GM10266 (cell line): ENCODE measurements at regions not wholly inside any gene's neighbourhood (a gene's known extent, or its start where the extent isn't known, plus 50 kb on each side); places are given as distances from the start of the nearest gene placed in this dataset.

Experiments
- DNase-seq: peaks from one replicate; pipeline ENCODE4 v3.0.0; 2012; ENCODE audit errors: extremely low spot score
- TF ChIP-seq, protein P1 (sequence below): IDR thresholded peaks from 2 replicates; pipeline ENCODE4 v1.5.1; 2012; ENCODE audit warnings: mild to moderate bottlenecking, low read depth; ENCODE audit not compliant: control insufficient read depth, insufficient read depth; ENCODE audit errors: missing control alignments

DNA sequence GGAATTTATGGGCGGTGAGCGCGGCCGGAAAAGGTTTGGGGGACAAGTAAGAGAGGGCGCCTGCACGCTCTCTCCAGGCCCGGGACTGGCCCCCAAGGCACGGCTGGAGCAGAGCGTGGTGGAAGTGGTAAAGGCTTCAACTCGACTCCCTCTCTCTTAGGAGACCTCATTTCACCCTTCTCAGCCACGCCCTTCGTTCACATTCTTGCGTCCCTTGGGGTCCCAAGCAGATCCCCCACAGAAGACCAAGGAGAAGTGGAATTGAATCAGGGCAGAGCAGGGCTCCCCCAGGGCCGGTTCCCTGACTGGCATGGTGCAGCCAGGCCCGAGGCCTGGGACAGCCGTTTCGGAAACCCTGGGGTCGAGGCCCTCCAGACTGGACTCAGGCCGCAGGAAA lies 75.4 kb upstream of the POLG start:
- TF ChIP-seq, protein P1, sequence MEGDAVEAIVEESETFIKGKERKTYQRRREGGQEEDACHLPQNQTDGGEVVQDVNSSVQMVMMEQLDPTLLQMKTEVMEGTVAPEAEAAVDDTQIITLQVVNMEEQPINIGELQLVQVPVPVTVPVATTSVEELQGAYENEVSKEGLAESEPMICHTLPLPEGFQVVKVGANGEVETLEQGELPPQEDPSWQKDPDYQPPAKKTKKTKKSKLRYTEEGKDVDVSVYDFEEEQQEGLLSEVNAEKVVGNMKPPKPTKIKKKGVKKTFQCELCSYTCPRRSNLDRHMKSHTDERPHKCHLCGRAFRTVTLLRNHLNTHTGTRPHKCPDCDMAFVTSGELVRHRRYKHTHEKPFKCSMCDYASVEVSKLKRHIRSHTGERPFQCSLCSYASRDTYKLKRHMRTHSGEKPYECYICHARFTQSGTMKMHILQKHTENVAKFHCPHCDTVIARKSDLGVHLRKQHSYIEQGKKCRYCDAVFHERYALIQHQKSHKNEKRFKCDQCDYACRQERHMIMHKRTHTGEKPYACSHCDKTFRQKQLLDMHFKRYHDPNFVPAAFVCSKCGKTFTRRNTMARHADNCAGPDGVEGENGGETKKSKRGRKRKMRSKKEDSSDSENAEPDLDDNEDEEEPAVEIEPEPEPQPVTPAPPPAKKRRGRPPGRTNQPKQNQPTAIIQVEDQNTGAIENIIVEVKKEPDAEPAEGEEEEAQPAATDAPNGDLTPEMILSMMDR: no peak
- no peak for DNase-seq

DNA sequence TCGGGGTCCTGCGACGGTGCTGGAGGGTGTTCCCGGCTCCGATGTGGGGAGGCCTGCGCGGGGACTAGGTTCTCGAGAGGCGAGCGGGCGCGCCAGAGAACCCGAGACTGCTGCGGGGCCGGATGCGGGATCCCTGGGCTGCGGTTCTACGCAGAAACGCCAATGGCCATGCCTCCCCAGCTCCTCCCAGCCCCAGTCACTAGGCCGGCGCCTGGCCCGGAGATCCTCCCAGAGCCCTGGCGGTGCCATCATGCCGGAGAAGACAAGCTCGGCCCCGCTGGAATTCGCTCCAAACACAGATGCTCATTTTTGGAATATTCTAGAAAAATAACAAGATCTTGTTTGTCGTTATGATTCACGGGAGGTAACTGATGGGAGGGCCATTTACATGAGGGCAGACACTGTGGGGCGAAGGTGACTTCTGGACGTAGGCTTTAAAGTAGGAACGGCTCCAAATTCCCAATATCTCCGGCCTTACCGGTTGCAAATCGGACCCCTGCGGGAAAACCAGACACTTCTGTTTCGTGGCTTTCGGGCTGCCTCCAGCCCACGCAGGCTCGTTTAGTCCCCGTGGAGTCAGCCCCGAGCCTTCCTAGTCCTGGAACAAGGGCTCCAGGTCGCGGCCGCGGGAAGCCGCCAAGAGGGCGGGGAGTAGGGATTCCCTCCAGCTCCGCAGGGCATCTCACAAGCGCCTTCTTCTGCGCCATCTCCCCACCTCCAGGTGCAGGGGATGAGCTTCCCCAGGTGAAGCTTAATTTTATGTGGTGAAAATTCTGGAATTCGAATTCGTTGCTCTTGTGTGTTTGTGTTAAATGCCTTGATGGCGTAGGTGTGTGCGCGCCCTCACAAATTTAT lies 74.8 kb upstream of the POLG start:
- no peak for DNase-seq
- TF ChIP-seq, protein P1: no peak

GRCh38 chr15:89408372-89409183 lies 74.0 kb upstream of the POLG start:
- TF ChIP-seq, protein P1: no peak
- DNase-seq: no peak

- no peak for DNase-seq
- TF ChIP-seq, protein P1: no peak
These were observed 72.5 kb upstream of the POLG start for GRCh38 chr15:89406940-89407607.

DNA sequence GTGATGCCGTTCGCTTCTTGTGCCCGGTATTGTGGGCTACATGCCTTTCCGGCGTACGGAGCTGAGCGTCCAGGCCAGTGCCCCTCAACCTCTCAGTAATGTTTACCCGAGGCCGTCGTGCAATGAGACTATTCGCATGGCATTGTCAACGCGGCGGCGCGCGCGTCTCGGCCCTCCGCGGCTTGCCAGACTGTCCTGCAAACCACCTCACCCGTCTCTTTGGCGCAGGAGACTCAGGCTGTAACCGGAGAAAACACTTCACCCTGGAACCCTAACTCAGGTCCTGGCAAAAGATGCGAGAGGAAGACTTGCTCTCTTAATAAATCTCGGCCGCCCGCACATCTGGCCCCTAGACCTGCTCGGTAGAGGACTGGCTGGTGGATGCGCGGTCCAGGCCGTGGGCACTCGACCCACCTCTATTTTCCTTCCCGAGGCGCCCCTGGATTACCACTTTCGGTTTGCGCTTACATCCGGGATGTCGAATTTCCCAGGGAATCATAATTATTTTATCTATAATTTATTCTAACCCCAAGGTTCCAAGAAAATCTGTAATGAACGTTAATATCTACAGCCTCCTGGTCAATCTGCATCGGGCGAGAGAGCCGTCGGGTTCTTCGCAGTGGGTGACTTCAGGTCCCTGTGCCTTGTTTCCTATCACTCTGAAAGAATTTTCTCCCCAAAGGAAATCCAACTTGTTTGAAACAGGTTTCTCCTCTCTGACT lies 71.8 kb upstream of the POLG start:
- DNase-seq: no peak
- TF ChIP-seq, protein P1: no peak

DNA sequence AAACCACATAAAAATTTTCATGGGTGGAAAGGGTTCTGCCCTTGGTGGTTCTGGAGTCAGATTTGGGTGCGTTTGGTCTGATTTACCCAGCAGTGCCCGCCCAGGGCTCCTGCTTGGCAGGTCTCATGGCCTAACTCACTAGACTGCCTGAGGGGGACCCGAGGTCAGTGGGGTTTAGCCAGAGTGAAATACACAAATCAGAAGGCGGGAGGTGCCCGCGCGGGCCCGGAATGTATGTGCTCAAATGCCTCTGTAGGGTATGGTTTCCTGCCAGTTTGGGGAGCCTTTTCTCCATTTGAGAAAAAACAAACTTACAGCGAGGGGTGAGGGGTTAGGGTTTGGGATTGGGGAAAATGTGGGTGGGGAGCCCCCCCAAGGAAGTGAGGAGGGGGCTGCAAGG lies 70.9 kb upstream of the POLG start:
- no peak for DNase-seq
- TF ChIP-seq, protein P1: no peak
